ENCODE measurements at regions not wholly inside any gene's neighbourhood (a gene's known extent, or its start where the extent isn't known, plus 50 kb on each side); places are given as distances from the start of the nearest gene placed in this dataset.
"Not testable (repeated sequence)": the region's sequence is repeated elsewhere in the genome, so short reads cannot be mapped to it uniquely, and the experiment has no call there.

DNA sequence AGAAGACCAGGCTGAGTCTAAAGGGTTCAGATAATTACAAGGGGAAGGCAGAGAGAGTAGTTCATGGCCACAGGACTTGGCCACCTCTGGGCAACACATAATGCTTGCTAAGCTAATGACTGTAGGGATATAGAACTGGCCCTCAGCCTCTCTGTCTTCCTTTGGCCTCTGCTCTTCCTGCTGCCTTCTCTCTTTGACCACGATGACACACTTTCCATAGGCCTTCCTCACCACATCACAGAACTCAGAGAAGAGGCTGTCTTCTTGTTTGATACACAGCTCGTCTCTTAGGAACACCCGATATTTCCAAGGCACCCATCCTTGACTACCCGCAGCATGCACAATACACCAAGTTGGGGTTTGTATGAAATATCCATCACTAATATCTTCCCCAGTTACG is 2751.4 kb upstream of the TPTE start:
- TF ChIP-seq, protein P1, sequence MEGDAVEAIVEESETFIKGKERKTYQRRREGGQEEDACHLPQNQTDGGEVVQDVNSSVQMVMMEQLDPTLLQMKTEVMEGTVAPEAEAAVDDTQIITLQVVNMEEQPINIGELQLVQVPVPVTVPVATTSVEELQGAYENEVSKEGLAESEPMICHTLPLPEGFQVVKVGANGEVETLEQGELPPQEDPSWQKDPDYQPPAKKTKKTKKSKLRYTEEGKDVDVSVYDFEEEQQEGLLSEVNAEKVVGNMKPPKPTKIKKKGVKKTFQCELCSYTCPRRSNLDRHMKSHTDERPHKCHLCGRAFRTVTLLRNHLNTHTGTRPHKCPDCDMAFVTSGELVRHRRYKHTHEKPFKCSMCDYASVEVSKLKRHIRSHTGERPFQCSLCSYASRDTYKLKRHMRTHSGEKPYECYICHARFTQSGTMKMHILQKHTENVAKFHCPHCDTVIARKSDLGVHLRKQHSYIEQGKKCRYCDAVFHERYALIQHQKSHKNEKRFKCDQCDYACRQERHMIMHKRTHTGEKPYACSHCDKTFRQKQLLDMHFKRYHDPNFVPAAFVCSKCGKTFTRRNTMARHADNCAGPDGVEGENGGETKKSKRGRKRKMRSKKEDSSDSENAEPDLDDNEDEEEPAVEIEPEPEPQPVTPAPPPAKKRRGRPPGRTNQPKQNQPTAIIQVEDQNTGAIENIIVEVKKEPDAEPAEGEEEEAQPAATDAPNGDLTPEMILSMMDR (IDR thresholded peaks at IDR 0.05): not testable (repeated sequence)
- TF ChIP-seq POLR2A (IDR thresholded peaks at IDR 0.05): not testable (repeated sequence)
